GM12891 (cell line): ENCODE measurements at regions not wholly inside any gene's neighbourhood (a gene's known extent, or its start where the extent isn't known, plus 50 kb on each side); places are given as distances from the start of the nearest gene placed in this dataset.
"Not testable (repeated sequence)": the region's sequence is repeated elsewhere in the genome, so short reads cannot be mapped to it uniquely, and the experiment has no call there.

Experiments
- DNase-seq: peaks from one replicate; pipeline ENCODE4 v3.0.0; 2011; ENCODE audit warnings: low spot score; ENCODE audit not compliant: insufficient read length
- FAIRE-seq: peaks from 2 replicates; lab custom pipeline; 2011; peaks lifted over from hg19 to GRCh38; lab: Jason Lieb, UNC
- PAX5 ChIP-seq: IDR thresholded peaks from 2 replicates; pipeline ENCODE4 v1.6.1; 2011; ENCODE audit warnings: low read length, moderate library complexity, mild to moderate bottlenecking; ENCODE audit not compliant: insufficient read depth, severe bottlenecking
- POLR2A ChIP-seq: IDR thresholded peaks from 2 replicates; pipeline ENCODE4 v1.6.1; 2011; ENCODE audit warnings: low read depth, low read length, control low read depth
- POLR2AphosphoS5 ChIP-seq: IDR thresholded peaks from 2 replicates; pipeline ENCODE4 v1.6.1; 2011; ENCODE audit warnings: low read depth, low read length, control low read depth
- POU2F2 ChIP-seq: IDR thresholded peaks from 2 replicates; pipeline ENCODE4 v1.6.1; 2011; ENCODE audit warnings: low read depth, mild to moderate bottlenecking, control low read depth, low read length, moderate library complexity
- SPI1 ChIP-seq: IDR thresholded peaks from 2 replicates; pipeline ENCODE4 v1.6.1; 2011; ENCODE audit warnings: low read depth, low read length, control low read depth
- TAF1 ChIP-seq: IDR thresholded peaks from 2 replicates; pipeline ENCODE4 v1.6.1; 2011; ENCODE audit warnings: low read depth, low read length, control low read depth

- FAIRE-seq (no peak), DNase-seq (no peak)
- no peak for TF ChIP-seq POU2F2
- no peak for TF ChIP-seq POLR2A
- TF ChIP-seq TAF1, result no peak
- TF ChIP-seq POLR2AphosphoS5, result no peak
- no peak for TF ChIP-seq PAX5
- TF ChIP-seq SPI1, result no peak
Measured at GRCh38 chr12:28709986-28710685, 438.9 kb upstream of the FAR2 start.

GRCh38 chr12:28710882-28711281 lies 438.2 kb upstream of the FAR2 start:
- DNase-seq (no peak), FAIRE-seq (no peak)
- TF ChIP-seq PAX5, result no peak
- no peak for TF ChIP-seq POU2F2
- TF ChIP-seq POLR2AphosphoS5, result no peak
- no peak for TF ChIP-seq TAF1

GRCh38 chr12:28711421-28711820 lies 437.7 kb upstream of the FAR2 start:
- TF ChIP-seq POLR2A (no peak), SPI1 (no peak), PAX5 (no peak), TAF1 (no peak), POU2F2 (no peak), POLR2AphosphoS5 (no peak)
- FAIRE-seq, result no peak
- DNase-seq, result no peak

GRCh38 chr12:28742791-28743190 lies 406.3 kb upstream of the FAR2 start:
- TF ChIP-seq TAF1 (no peak), PAX5 (no peak), POLR2A (no peak), POU2F2 (no peak), SPI1 (no peak), POLR2AphosphoS5 (no peak)
- FAIRE-seq, result no peak
- no peak for DNase-seq

- DNase-seq, result no peak
- no peak for TF ChIP-seq SPI1
- TF ChIP-seq POLR2AphosphoS5, result no peak
- TF ChIP-seq TAF1, result no peak
- TF ChIP-seq POU2F2, result no peak
- no peak for TF ChIP-seq PAX5
- no peak for TF ChIP-seq POLR2A
- FAIRE-seq, result no peak
Measured at GRCh38 chr12:28746734-28747325, 402.2 kb upstream of the FAR2 start.

GRCh38 chr12:28750946-28751685 lies 398.0 kb upstream of the FAR2 start:
- no peak for TF ChIP-seq POLR2A
- TF ChIP-seq TAF1, result no peak
- FAIRE-seq, result no peak
- no peak for DNase-seq

- no peak for TF ChIP-seq TAF1
- DNase-seq (no peak), FAIRE-seq (no peak)
Measured at GRCh38 chr12:28755027-28755426, 394.1 kb upstream of the FAR2 start.

GRCh38 chr12:28759333-28759732 lies 389.7 kb upstream of the FAR2 start:
- TF ChIP-seq SPI1 (no peak), PAX5 (no peak), POLR2A (no peak), POLR2AphosphoS5 (no peak), TAF1 (no peak), POU2F2 (no peak)
- FAIRE-seq, result no peak
- no peak for DNase-seq

GRCh38 chr12:28760040-28760903 lies 388.8 kb upstream of the FAR2 start:
- not testable (repeated sequence) for DNase-seq, FAIRE-seq

- FAIRE-seq, DNase-seq: not testable (repeated sequence)
Measured at GRCh38 chr12:28761897-28762296, 387.2 kb upstream of the FAR2 start.
